ENCODE measurements at regions not wholly inside any gene's neighbourhood (a gene's known extent, or its start where the extent isn't known, plus 50 kb on each side); places are given as distances from the start of the nearest gene placed in this dataset.

DNA sequence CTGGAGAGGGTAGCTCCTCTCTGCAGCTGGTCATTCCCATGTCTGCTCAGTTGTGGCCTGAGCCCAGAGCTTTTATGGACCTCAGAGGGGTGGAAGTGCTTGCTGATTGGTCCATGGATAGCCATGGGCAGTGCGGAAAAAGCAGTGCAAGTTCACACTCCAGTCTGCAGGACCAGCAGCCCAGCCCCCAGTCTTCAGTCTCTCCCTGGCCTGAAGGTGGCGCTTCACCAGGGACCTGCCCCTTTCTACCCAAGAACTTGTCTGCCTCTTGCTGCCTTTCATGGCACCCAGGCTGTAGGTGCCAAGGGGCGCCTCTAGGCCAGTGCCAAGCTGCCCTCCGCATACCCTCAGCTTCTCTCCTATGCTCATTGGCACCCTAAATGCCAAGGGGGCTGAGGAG is 91.0 kb downstream of the TBXT start:
- no peak overlapping the region for H3K4me3 ChIP-seq (ENCODE audit: low read depth, low read length)
- in situ Hi-C loops (cut with HindIII; ENCODE audit: low sequenced_read_pairs), result no loop called here
- TF ChIP-seq, protein P1, sequence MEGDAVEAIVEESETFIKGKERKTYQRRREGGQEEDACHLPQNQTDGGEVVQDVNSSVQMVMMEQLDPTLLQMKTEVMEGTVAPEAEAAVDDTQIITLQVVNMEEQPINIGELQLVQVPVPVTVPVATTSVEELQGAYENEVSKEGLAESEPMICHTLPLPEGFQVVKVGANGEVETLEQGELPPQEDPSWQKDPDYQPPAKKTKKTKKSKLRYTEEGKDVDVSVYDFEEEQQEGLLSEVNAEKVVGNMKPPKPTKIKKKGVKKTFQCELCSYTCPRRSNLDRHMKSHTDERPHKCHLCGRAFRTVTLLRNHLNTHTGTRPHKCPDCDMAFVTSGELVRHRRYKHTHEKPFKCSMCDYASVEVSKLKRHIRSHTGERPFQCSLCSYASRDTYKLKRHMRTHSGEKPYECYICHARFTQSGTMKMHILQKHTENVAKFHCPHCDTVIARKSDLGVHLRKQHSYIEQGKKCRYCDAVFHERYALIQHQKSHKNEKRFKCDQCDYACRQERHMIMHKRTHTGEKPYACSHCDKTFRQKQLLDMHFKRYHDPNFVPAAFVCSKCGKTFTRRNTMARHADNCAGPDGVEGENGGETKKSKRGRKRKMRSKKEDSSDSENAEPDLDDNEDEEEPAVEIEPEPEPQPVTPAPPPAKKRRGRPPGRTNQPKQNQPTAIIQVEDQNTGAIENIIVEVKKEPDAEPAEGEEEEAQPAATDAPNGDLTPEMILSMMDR (IDR thresholded peaks at IDR 0.05; ENCODE audit: low read depth, low read length), result no peak
- no peak for DNase-seq (ENCODE audit: low read depth, low spot score)

GRCh38 chr6:166075925-166076324 is 91.7 kb downstream of the TBXT start:
- no peak overlapping the region for H3K4me3 ChIP-seq (ENCODE audit: low read depth, low read length)
- TF ChIP-seq, protein P1 (IDR thresholded peaks at IDR 0.05; ENCODE audit: low read depth, low read length), result no peak
- no peak for DNase-seq (ENCODE audit: low read depth, low spot score)
- in situ Hi-C loops (cut with HindIII; ENCODE audit: low sequenced_read_pairs), result no loop called here

- H3K4me3 ChIP-seq (ENCODE audit: low read depth, low read length), result no peak overlapping the region
- TF ChIP-seq, protein P1 (IDR thresholded peaks at IDR 0.05; ENCODE audit: low read depth, low read length), result no peak
- no peak for DNase-seq (ENCODE audit: low read depth, low spot score)
- in situ Hi-C loops (cut with HindIII; ENCODE audit: low sequenced_read_pairs), result no loop called here
Measured at GRCh38 chr6:166075186-166075585, 92.5 kb downstream of the TBXT start.

DNA sequence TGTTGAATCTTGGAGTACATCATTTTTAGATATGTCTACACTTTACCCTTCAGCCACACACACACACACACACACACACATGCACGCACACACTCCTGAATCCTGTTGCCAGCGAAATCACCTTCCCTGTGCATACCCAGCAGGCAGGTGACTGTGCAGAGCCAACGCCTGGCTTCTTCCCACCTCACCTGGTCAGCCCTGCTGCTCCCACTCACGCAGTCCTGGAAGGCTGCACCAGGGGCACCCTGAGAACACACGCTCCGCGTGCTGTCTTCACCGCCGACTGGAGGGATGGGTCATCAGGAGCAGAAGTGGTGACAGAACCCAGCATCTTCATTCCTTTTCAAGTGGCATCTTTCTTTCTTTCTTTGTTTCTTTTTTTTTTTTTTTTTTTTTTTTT is 94.6 kb downstream of the TBXT start:
- H3K4me3 ChIP-seq (ENCODE audit: low read depth, low read length), result no peak overlapping the region
- DNase-seq (ENCODE audit: low read depth, low spot score), result no peak
- in situ Hi-C loops (cut with HindIII; ENCODE audit: low sequenced_read_pairs), result no loop called here
- TF ChIP-seq, protein P1 (IDR thresholded peaks at IDR 0.05; ENCODE audit: low read depth, low read length), result no peak

DNA sequence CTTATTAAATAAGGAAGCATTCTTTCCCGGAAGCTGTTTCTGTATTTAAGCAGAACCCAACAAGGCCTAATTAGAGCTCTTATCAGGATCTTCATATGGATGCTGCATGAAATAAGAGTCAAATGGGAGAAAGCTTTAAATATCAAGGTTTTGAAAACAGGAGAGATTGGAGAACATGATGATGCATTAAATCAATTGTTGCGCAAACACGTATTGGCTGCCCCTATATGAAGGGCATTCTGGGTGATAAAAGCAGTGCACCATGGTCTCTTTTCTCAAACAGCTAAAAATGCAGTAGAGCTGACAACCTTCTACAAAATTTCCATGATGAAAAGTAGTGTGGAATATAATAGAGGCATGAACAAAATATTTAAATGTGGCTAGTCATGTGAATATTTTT is 98.9 kb downstream of the TBXT start:
- in situ Hi-C loops (cut with HindIII; ENCODE audit: low sequenced_read_pairs), result no loop called here
- no peak for DNase-seq (ENCODE audit: low read depth, low spot score)
- TF ChIP-seq, protein P1 (IDR thresholded peaks at IDR 0.05; ENCODE audit: low read depth, low read length), result no peak
- no peak overlapping the region for H3K4me3 ChIP-seq (ENCODE audit: low read depth, low read length)

DNA sequence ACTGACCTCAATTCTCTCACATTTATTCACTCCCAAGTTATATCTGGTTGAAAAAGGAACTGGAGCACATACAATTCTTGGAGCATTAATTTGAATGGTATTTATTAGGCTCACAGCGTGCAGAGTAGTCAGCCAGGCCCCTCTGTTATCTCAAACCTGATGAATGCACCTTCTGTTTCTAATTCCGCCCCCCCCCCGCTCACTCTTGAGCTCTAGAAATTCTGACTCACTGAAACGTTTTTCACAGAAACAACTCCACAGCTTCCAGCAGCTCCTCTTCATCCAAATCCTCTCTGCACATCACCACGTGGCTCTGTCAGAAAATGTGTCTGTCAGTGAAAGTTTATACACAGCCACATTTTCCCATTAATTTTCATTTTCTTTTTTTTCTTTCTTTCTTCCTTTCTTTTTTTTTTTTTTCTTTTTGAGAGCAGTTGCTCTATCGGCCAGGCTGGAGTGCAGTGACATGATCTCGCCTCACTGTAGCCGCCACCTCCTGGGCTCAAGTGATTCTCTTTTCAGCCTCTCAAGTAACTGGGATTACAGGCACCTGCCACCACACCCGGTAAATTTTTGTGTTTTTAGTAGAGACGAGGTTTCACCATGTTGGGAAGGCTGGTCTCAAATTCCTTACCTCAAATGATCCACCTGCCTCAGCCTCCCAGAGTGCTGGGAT is 109.4 kb downstream of the TBXT start:
- in situ Hi-C loops (cut with HindIII; ENCODE audit: low sequenced_read_pairs), result no loop called here
- TF ChIP-seq, protein P1 (IDR thresholded peaks at IDR 0.05; ENCODE audit: low read depth, low read length), result no peak
- no peak overlapping the region for H3K4me3 ChIP-seq (ENCODE audit: low read depth, low read length)
- DNase-seq (ENCODE audit: low read depth, low spot score), result peak; percentile 50
